ENCODE measurements at regions not wholly inside any gene's neighbourhood (a gene's known extent, or its start where the extent isn't known, plus 50 kb on each side); places are given as distances from the start of the nearest gene placed in this dataset.

DNA sequence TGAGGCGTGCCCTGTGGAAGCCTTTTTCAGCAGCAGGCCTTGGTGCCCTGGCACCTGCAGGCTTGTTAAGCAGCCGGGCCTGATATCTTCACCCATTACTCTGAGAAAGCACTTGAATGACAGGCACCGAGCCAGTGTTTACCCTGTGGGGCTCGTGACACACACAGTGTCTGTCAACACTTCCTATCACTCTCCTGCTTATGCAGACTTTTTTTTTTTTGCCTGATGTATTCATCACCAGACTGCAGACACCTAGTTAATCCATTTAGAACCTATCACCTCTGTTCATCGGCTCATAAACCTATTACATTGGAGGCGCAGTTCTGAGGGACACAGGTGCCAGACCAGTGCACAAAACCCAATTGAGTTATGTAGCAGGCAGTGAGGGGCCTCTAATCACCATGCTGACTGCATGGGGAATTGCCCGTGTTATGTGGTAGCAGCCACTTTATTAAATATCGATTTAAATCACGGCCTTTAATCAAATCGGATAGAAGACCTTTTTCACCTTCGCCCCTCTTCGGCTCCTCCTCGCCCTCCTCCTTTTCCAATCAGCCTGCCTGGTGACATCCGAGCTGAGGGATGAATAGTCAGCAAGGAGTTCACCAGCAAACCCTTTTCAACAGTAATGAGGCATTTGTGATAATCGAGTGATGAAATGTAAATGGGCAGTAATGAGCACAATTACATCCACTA is 962.9 kb upstream of the SLC35B3 start:
- H3K27me3 ChIP-seq (replicated peaks; ENCODE audit: control insufficient read depth, insufficient read depth, low read length, poor library complexity, severe bottlenecking): no peaks in the 10 kb centered on the region
- DNase-seq: no peak
- no peaks in the 10 kb centered on the region for H3K9me3 ChIP-seq (ENCODE audit: control insufficient read depth, low read length)
- H3K4me1 ChIP-seq (ENCODE audit: control insufficient read depth, insufficient read depth, low read length, poor library complexity, severe bottlenecking): no peaks in the 10 kb centered on the region
- H3K36me3 ChIP-seq (ENCODE audit: control insufficient read depth, insufficient read depth, low read length): no peaks in the 10 kb centered on the region
- H3K27ac ChIP-seq (ENCODE audit: insufficient read depth, low read length, poor library complexity, severe bottlenecking): no peak overlapping the region
- H3K4me3 ChIP-seq (ENCODE audit: insufficient read depth, low read depth, low read length, poor library complexity, severe bottlenecking): no peak overlapping the region

DNA sequence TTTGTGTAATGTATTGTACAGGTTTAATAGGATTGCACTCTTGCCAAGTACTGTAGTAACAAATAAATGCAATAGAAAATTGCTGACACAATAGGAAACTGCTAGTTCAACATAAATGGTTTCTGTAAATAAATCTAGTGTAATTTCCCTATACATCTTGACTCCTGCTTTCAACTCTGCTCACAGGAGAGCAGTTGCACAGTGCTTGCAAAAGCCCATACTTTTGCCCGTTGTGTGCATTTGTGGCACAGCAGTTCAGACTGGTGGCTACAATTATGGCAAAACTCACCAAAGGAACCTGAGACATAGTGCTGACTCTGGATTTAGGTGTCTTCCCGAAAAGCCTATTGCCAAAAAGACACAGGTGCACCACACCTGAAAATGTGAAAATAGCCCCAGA is 953.3 kb upstream of the SLC35B3 start:
- no peak overlapping the region for H3K27ac ChIP-seq (ENCODE audit: insufficient read depth, low read length, poor library complexity, severe bottlenecking)
- DNase-seq: no peak
- H3K36me3 ChIP-seq (ENCODE audit: control insufficient read depth, insufficient read depth, low read length): no peaks in the 10 kb centered on the region
- H3K9me3 ChIP-seq (ENCODE audit: control insufficient read depth, low read length): no peaks in the 10 kb centered on the region
- H3K4me1 ChIP-seq (ENCODE audit: control insufficient read depth, insufficient read depth, low read length, poor library complexity, severe bottlenecking): no peaks in the 10 kb centered on the region
- H3K27me3 ChIP-seq (replicated peaks; ENCODE audit: control insufficient read depth, insufficient read depth, low read length, poor library complexity, severe bottlenecking): no peaks in the 10 kb centered on the region
- H3K4me3 ChIP-seq (ENCODE audit: insufficient read depth, low read depth, low read length, poor library complexity, severe bottlenecking): no peak overlapping the region

DNA sequence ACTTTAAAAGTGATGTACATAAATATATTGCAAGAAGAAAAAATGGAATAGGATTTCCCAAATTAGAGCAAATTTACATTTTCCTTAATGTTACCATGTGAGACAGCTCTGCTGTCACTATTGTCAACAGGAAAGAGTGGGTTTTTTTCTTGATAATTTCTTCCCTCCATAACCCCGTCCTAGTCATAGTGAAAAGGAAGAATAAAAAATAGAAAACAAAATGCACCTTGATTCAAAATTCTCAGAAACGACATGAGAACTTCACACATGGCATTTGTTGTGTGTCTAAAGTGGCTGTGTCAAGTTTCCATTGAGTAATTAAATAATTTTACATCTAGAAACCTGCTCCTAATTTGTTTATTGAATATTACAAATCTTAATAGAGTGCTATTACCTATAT is 945.2 kb upstream of the SLC35B3 start:
- Histone ChIP-seq H3K36me3 (ENCODE audit: control insufficient read depth, insufficient read depth, low read length) (no peaks in the 10 kb centered on the region), H3K4me1 (ENCODE audit: control insufficient read depth, insufficient read depth, low read length, poor library complexity, severe bottlenecking) (no peaks in the 10 kb centered on the region), H3K9me3 (ENCODE audit: control insufficient read depth, low read length) (no peaks in the 10 kb centered on the region), H3K27me3 (replicated peaks; ENCODE audit: control insufficient read depth, insufficient read depth, low read length, poor library complexity, severe bottlenecking) (no peaks in the 10 kb centered on the region), H3K27ac (ENCODE audit: insufficient read depth, low read length, poor library complexity, severe bottlenecking) (no peak overlapping the region), H3K4me3 (ENCODE audit: insufficient read depth, low read depth, low read length, poor library complexity, severe bottlenecking) (no peak overlapping the region)
- no peak for DNase-seq

DNA sequence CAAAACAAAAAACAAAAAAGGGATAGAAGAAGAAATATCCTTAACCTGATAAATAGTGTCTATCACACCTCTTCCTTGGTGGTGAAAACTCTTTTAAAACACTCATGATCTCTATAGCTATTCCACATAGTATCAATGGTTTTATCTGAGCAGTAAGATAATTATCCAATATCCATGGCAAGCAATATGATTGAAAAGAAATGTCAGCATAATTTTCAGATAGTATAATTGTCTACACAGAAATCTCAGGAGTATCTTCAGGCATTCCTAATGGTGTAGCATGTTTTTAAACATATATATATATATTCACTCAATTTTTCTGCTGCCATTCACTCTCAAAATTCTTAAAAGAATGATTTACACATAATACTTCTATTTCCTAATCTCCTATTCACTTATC is 938.0 kb upstream of the SLC35B3 start:
- Histone ChIP-seq H3K27me3 (replicated peaks; ENCODE audit: control insufficient read depth, insufficient read depth, low read length, poor library complexity, severe bottlenecking) (no peaks in the 10 kb centered on the region), H3K4me1 (ENCODE audit: control insufficient read depth, insufficient read depth, low read length, poor library complexity, severe bottlenecking) (no peaks in the 10 kb centered on the region), H3K27ac (ENCODE audit: insufficient read depth, low read length, poor library complexity, severe bottlenecking) (no peak overlapping the region), H3K9me3 (ENCODE audit: control insufficient read depth, low read length) (no peaks in the 10 kb centered on the region), H3K4me3 (ENCODE audit: insufficient read depth, low read depth, low read length, poor library complexity, severe bottlenecking) (no peak overlapping the region), H3K36me3 (ENCODE audit: control insufficient read depth, insufficient read depth, low read length) (no peaks in the 10 kb centered on the region)
- DNase-seq: no peak

DNA sequence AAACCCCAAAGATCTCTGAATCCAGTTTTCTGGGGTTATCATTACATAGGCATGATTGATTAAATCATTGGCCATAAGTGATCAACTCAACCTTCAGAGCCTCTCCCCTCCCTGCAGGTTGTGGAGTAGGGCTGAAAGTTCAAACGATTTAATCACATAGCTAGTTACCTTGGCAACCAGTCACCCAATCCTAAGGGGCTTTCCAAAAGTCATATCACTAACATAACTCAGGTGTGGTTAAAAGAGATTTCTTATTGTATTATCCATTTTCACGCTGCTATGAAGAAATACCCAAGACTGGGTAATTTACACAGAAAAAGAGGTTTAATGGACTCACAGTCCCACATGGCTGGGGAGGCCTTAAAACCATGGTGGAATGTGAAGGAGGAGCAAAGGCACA is 935.1 kb upstream of the SLC35B3 start:
- no peak overlapping the region for H3K27ac ChIP-seq (ENCODE audit: insufficient read depth, low read length, poor library complexity, severe bottlenecking)
- H3K9me3 ChIP-seq (ENCODE audit: control insufficient read depth, low read length): no peaks in the 10 kb centered on the region
- H3K4me3 ChIP-seq (ENCODE audit: insufficient read depth, low read depth, low read length, poor library complexity, severe bottlenecking): no peak overlapping the region
- DNase-seq: no peak
- H3K36me3 ChIP-seq (ENCODE audit: control insufficient read depth, insufficient read depth, low read length): no peaks in the 10 kb centered on the region
- H3K4me1 ChIP-seq (ENCODE audit: control insufficient read depth, insufficient read depth, low read length, poor library complexity, severe bottlenecking): no peaks in the 10 kb centered on the region
- H3K27me3 ChIP-seq (replicated peaks; ENCODE audit: control insufficient read depth, insufficient read depth, low read length, poor library complexity, severe bottlenecking): no peaks in the 10 kb centered on the region

DNA sequence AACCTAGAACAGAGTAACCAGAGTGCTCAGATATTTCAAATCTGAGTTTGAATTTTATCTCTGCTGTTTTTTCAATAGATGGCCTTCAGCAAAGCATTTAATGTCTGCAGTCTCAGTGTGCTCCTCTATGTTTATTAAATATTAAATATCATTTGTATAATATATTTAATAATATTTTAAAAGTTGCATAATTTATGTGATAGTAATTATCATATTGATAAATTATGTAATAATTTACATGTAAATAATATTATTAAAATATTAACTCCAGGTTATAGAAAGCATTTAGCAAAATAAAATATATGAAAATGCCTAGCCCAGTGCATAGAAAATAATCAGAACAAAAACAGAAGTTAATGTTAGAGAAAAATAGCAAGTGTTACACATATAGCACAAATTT is 930.0 kb upstream of the SLC35B3 start:
- DNase-seq: no peak
- Histone ChIP-seq H3K27me3 (replicated peaks; ENCODE audit: control insufficient read depth, insufficient read depth, low read length, poor library complexity, severe bottlenecking) (no peaks in the 10 kb centered on the region), H3K9me3 (ENCODE audit: control insufficient read depth, low read length) (no peaks in the 10 kb centered on the region), H3K27ac (ENCODE audit: insufficient read depth, low read length, poor library complexity, severe bottlenecking) (no peak overlapping the region), H3K4me3 (ENCODE audit: insufficient read depth, low read depth, low read length, poor library complexity, severe bottlenecking) (no peak overlapping the region), H3K36me3 (ENCODE audit: control insufficient read depth, insufficient read depth, low read length) (no peaks in the 10 kb centered on the region), H3K4me1 (ENCODE audit: control insufficient read depth, insufficient read depth, low read length, poor library complexity, severe bottlenecking) (no peaks in the 10 kb centered on the region)

DNA sequence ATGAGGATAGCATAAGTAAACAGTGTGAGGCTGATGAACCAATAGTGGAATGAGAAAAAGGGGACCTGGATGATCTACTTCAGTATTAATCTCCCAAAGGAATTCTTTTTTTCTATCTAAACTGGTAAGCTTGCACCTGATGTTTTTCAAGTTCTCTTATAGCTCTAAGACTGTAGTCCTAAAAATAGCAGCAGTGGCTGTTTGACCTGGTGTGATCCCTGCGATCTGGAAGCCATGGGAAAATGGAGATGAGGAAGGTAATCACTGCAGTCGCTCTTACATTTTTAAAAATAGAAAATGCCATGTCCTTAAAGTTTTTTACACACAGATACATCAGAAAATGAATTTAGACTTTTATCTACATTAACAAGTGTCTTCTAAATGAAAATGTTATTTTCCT is 926.4 kb upstream of the SLC35B3 start:
- no peaks in the 10 kb centered on the region for H3K27me3 ChIP-seq (replicated peaks; ENCODE audit: control insufficient read depth, insufficient read depth, low read length, poor library complexity, severe bottlenecking)
- no peaks in the 10 kb centered on the region for H3K9me3 ChIP-seq (ENCODE audit: control insufficient read depth, low read length)
- no peak for DNase-seq
- no peak overlapping the region for H3K4me3 ChIP-seq (ENCODE audit: insufficient read depth, low read depth, low read length, poor library complexity, severe bottlenecking)
- no peaks in the 10 kb centered on the region for H3K36me3 ChIP-seq (ENCODE audit: control insufficient read depth, insufficient read depth, low read length)
- H3K4me1 ChIP-seq (ENCODE audit: control insufficient read depth, insufficient read depth, low read length, poor library complexity, severe bottlenecking): no peaks in the 10 kb centered on the region
- no peak overlapping the region for H3K27ac ChIP-seq (ENCODE audit: insufficient read depth, low read length, poor library complexity, severe bottlenecking)

DNA sequence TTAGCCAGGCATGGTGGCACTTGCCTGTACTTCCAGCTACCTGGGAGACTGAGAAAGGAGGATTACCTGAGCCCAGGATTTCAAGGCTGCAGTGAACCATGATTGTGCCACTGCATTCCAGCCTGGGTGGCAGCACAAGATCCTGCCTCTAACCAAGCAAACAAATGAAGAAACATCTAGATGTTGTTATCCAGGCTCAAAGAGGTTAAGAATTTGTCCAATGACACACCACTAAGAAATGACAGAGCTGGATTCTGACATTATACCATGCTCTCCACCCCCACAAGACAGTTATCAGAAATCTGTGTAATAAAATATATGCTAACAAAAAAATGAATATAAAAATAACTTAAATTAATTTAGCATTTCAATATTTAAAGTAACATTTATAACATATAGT is 925.5 kb upstream of the SLC35B3 start:
- H3K4me3 ChIP-seq (ENCODE audit: insufficient read depth, low read depth, low read length, poor library complexity, severe bottlenecking): no peak overlapping the region
- H3K9me3 ChIP-seq (ENCODE audit: control insufficient read depth, low read length): no peaks in the 10 kb centered on the region
- no peaks in the 10 kb centered on the region for H3K4me1 ChIP-seq (ENCODE audit: control insufficient read depth, insufficient read depth, low read length, poor library complexity, severe bottlenecking)
- H3K27me3 ChIP-seq (replicated peaks; ENCODE audit: control insufficient read depth, insufficient read depth, low read length, poor library complexity, severe bottlenecking): no peaks in the 10 kb centered on the region
- H3K27ac ChIP-seq (ENCODE audit: insufficient read depth, low read length, poor library complexity, severe bottlenecking): no peak overlapping the region
- no peaks in the 10 kb centered on the region for H3K36me3 ChIP-seq (ENCODE audit: control insufficient read depth, insufficient read depth, low read length)
- DNase-seq: no peak

DNA sequence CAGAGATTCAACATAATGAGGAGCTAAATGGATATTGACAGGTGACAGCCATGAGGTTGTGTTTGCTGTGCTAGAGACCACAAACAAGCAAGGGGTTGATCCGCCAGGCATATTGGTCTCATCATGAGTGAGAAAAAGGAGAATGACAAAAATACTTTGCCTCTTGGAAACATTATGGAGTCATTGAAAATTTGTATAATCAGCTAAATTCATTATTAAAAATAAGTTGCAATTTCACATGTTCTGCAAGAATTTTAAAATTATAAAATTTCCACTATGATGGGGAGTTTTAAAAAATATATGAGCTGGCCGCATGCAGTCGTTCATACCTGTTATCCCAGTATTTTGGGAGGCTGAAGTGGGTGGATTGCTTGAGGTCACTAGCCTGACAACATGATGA is 912.3 kb upstream of the SLC35B3 start:
- no peaks in the 10 kb centered on the region for H3K4me1 ChIP-seq (ENCODE audit: control insufficient read depth, insufficient read depth, low read length, poor library complexity, severe bottlenecking)
- H3K27me3 ChIP-seq (replicated peaks; ENCODE audit: control insufficient read depth, insufficient read depth, low read length, poor library complexity, severe bottlenecking): no peaks in the 10 kb centered on the region
- no peaks in the 10 kb centered on the region for H3K9me3 ChIP-seq (ENCODE audit: control insufficient read depth, low read length)
- H3K4me3 ChIP-seq (ENCODE audit: insufficient read depth, low read depth, low read length, poor library complexity, severe bottlenecking): no peak overlapping the region
- no peak for DNase-seq
- H3K27ac ChIP-seq (ENCODE audit: insufficient read depth, low read length, poor library complexity, severe bottlenecking): no peak overlapping the region
- H3K36me3 ChIP-seq (ENCODE audit: control insufficient read depth, insufficient read depth, low read length): no peaks in the 10 kb centered on the region

DNA sequence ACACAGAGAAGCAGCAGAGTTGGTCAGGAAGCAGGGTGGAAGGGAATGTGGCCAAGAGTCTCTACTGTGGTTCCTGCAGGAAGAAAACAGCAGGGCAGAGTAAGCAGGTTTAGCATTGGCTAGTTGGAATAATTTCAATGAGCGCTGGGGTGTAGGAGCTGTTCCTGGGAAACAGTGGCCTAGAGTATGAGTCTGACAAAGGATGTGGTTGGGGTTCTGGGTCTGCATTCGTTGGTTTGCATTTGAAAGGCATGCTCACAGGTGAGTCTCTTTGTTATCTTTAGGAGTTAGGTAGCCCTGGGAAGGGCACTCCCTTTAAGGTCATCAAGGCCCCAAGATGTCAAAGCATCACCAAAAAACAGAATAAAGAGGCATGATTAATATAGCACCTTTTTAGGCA is 911.6 kb upstream of the SLC35B3 start:
- H3K9me3 ChIP-seq (ENCODE audit: control insufficient read depth, low read length): no peaks in the 10 kb centered on the region
- H3K27me3 ChIP-seq (replicated peaks; ENCODE audit: control insufficient read depth, insufficient read depth, low read length, poor library complexity, severe bottlenecking): no peaks in the 10 kb centered on the region
- H3K4me3 ChIP-seq (ENCODE audit: insufficient read depth, low read depth, low read length, poor library complexity, severe bottlenecking): no peak overlapping the region
- H3K27ac ChIP-seq (ENCODE audit: insufficient read depth, low read length, poor library complexity, severe bottlenecking): no peak overlapping the region
- no peaks in the 10 kb centered on the region for H3K4me1 ChIP-seq (ENCODE audit: control insufficient read depth, insufficient read depth, low read length, poor library complexity, severe bottlenecking)
- DNase-seq: no peak
- no peaks in the 10 kb centered on the region for H3K36me3 ChIP-seq (ENCODE audit: control insufficient read depth, insufficient read depth, low read length)
